Skeletal muscle satellite cell (primary cell): ENCODE measurements at regions not wholly inside any gene's neighbourhood (a gene's known extent, or its start where the extent isn't known, plus 50 kb on each side); places are given as distances from the start of the nearest gene placed in this dataset.

ENCODE experiments used
- H3K27me3 ChIP-seq: 2 replicates; pipeline ENCODE4 v1.7.0; 2013; ENCODE audit warnings: low read length; ENCODE audit not compliant: control insufficient read depth, insufficient read depth
- H3K36me3 ChIP-seq: 2 replicates; pipeline ENCODE4 v1.7.0; 2013; ENCODE audit warnings: mild to moderate bottlenecking, control low read depth, low read length; ENCODE audit not compliant: insufficient read depth
- H3K4me1 ChIP-seq: 2 replicates; pipeline ENCODE4 v1.7.0; 2013; ENCODE audit warnings: low read length; ENCODE audit not compliant: control insufficient read depth, insufficient read depth
- H3K4me2 ChIP-seq: 2 replicates; pipeline ENCODE4 v1.7.0; 2013; ENCODE audit warnings: mild to moderate bottlenecking, low read length
- H3K4me3 ChIP-seq: 2 replicates; pipeline ENCODE4 v1.7.0; 2013; ENCODE audit warnings: low read length
- H3K9ac ChIP-seq: 2 replicates; pipeline ENCODE4 v1.7.0; 2013; ENCODE audit warnings: mild to moderate bottlenecking, low read depth, low read length, moderate library complexity
- H3K9me3 ChIP-seq: replicated peaks from 2 replicates; pipeline ENCODE4 v1.7.0; 2013; ENCODE audit warnings: mild to moderate bottlenecking, control low read depth, low read length

DNA sequence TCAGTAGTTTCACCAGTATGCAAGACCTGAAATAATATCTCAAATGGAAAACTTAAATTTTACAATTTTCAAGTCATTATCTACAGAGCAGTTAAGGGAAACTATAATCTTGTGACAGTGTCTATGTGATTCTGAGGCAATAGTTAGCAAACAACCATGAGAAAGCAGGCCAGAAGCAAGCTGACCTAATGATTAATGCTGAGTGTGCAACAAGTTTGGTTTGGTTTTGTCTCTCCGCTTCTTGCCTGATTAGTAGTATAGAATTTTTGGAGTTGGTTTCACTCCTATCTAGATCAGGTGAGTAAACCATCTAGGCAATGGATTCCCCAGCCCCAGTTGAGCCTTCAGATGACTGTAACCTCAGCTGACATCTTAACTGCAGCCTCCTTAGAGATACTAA, 212.9 kb upstream of the NAV3 start:
- H3K4me2 ChIP-seq = no peak overlapping the region
- H3K4me3 ChIP-seq = no peak overlapping the region
- H3K4me1 ChIP-seq = no peaks in the 10 kb centered on the region
- no peak overlapping the region for H3K9ac ChIP-seq
- no peaks in the 10 kb centered on the region for H3K9me3 ChIP-seq
- no peaks in the 10 kb centered on the region for H3K27me3 ChIP-seq
- H3K36me3 ChIP-seq = no peaks in the 10 kb centered on the region

DNA sequence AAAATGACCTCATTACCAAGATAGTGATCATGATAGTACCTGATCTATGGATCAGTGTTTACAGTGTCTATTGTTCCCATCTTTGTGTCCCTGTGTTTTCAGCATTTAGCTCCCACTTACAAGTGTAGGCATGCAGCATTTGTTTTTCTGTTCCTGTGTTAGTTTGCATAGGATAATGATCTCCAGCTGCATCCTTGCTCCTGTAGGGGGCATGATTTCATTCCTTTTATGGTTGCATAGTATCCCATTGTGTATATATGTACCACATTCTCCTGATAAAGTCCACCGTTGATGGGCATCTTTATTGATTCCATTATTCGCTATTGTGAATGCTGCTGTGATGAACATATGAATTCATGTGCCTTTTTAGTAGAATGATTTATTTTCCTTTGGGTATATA, 215.4 kb upstream of the NAV3 start:
- Histone ChIP-seq H3K9me3 (no peaks in the 10 kb centered on the region), H3K4me3 (no peak overlapping the region), H3K9ac (no peak overlapping the region), H3K36me3 (no peaks in the 10 kb centered on the region), H3K4me1 (no peaks in the 10 kb centered on the region), H3K4me2 (no peak overlapping the region), H3K27me3 (no peaks in the 10 kb centered on the region)

DNA sequence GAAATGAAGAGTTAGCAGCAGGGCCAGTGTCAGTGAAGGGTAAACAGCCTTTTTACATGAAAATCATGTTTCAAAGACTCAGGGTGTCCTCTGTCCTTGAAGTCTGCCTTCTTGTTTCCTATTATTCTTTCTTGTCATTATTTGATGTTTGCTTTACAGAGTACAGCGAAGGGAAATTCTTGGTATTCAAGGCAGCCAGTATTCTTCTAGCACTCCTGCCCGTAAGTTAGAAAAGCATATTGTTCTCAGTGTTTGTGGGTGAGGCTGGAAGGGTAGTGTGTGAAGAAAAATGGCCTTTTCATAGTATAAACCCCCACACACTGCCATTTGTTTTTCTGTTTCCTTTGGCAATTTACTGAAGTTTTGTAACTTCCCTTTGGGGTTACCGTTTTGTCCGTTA, 217.3 kb upstream of the NAV3 start:
- no peaks in the 10 kb centered on the region for H3K4me1 ChIP-seq
- H3K9me3 ChIP-seq = no peaks in the 10 kb centered on the region
- H3K27me3 ChIP-seq = no peaks in the 10 kb centered on the region
- H3K4me3 ChIP-seq = no peak overlapping the region
- H3K36me3 ChIP-seq = no peaks in the 10 kb centered on the region
- H3K9ac ChIP-seq = no peak overlapping the region
- no peak overlapping the region for H3K4me2 ChIP-seq

- Histone ChIP-seq H3K9me3 (no peaks in the 10 kb centered on the region), H3K4me2 (no peak overlapping the region), H3K27me3 (no peaks in the 10 kb centered on the region), H3K36me3 (no peaks in the 10 kb centered on the region), H3K4me1 (no peaks in the 10 kb centered on the region), H3K4me3 (no peak overlapping the region), H3K9ac (no peak overlapping the region)
These were observed 220.2 kb upstream of the NAV3 start for GRCh38 chr12:77610446-77610845.

- Histone ChIP-seq H3K9ac (no peak overlapping the region), H3K4me1 (no peaks in the 10 kb centered on the region), H3K27me3 (no peaks in the 10 kb centered on the region), H3K4me2 (no peak overlapping the region), H3K9me3 (no peaks in the 10 kb centered on the region), H3K4me3 (no peak overlapping the region), H3K36me3 (no peaks in the 10 kb centered on the region)
These were observed 221.7 kb upstream of the NAV3 start for GRCh38 chr12:77609016-77609415.

- Histone ChIP-seq H3K9ac (no peak overlapping the region), H3K36me3 (no peaks in the 10 kb centered on the region), H3K4me3 (no peak overlapping the region), H3K9me3 (no peaks in the 10 kb centered on the region), H3K4me2 (no peak overlapping the region), H3K27me3 (no peaks in the 10 kb centered on the region), H3K4me1 (no peaks in the 10 kb centered on the region)
These were observed 222.3 kb upstream of the NAV3 start for GRCh38 chr12:77608271-77608824.

DNA sequence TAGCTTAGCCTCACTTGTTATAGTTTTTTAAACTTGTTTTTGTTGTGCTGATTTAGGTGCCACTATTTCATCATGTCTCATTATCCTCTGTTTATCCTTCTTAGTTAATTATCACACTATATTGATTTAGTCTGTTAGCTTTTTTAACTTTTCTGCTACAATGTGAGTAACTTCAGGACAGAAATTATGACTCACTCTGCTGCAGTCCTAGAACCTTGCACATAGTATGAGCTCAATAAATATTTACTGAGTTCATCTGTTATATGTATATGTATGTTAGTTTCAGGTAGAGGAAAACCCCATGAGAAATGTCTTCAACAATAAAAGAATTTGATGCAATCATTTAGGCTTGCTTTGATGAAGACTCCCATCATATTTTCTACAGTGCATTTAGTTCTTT, 224.3 kb upstream of the NAV3 start:
- no peak overlapping the region for H3K4me3 ChIP-seq
- no peaks in the 10 kb centered on the region for H3K27me3 ChIP-seq
- no peak overlapping the region for H3K9ac ChIP-seq
- no peaks in the 10 kb centered on the region for H3K4me1 ChIP-seq
- H3K36me3 ChIP-seq = no peaks in the 10 kb centered on the region
- H3K9me3 ChIP-seq = no peaks in the 10 kb centered on the region
- no peak overlapping the region for H3K4me2 ChIP-seq

DNA sequence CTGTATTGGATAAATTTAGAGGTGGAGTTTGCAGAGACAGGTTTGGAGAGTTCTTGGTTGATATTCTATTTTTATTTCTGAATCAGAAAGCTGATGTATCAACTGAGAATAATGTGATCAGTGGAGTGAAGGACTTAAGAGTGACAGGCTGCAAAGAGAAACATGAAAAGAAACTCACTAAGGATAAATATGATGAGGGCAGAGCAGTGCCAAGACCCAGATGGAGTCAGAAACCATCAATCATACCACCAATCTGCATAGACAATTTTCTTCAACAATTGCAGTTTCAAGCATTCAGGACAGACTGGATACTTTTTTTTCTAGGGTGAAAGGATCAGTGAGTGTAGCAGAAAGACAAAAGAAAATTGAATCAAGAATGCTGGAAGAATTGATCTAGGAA, 226.7 kb upstream of the NAV3 start:
- H3K27me3 ChIP-seq = no peaks in the 10 kb centered on the region
- H3K9me3 ChIP-seq = no peaks in the 10 kb centered on the region
- no peak overlapping the region for H3K4me3 ChIP-seq
- no peaks in the 10 kb centered on the region for H3K36me3 ChIP-seq
- H3K9ac ChIP-seq = no peak overlapping the region
- no peak overlapping the region for H3K4me2 ChIP-seq
- no peaks in the 10 kb centered on the region for H3K4me1 ChIP-seq

DNA sequence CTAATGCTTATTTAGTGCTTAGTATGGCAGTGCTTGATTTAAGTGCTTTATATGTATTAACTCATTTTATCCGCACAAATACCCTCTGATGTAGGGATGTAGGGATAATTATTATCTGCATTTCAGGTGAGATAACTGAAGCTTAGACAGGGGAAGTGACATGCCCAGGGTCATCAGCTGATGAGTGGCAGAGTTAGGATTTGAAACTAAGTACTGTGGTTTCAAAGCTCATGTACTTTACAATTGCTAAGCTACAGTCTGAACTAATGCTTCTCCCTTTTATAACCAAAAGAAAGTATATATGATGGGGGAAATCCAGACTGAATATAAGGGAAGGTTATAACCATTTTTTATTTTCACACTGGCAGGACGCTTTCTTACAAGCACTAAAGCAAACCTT, 229.6 kb upstream of the NAV3 start:
- no peaks in the 10 kb centered on the region for H3K9me3 ChIP-seq
- no peaks in the 10 kb centered on the region for H3K36me3 ChIP-seq
- no peaks in the 10 kb centered on the region for H3K4me1 ChIP-seq
- H3K4me2 ChIP-seq = no peak overlapping the region
- H3K27me3 ChIP-seq = no peaks in the 10 kb centered on the region
- H3K4me3 ChIP-seq = no peak overlapping the region
- no peak overlapping the region for H3K9ac ChIP-seq

- no peaks in the 10 kb centered on the region for H3K27me3 ChIP-seq
- no peaks in the 10 kb centered on the region for H3K36me3 ChIP-seq
- H3K9me3 ChIP-seq = no peaks in the 10 kb centered on the region
- H3K9ac ChIP-seq = no peak overlapping the region
- H3K4me2 ChIP-seq = no peak overlapping the region
- H3K4me1 ChIP-seq = no peaks in the 10 kb centered on the region
- no peak overlapping the region for H3K4me3 ChIP-seq
These were observed 230.2 kb upstream of the NAV3 start for GRCh38 chr12:77600468-77600843.

GRCh38 chr12:77599782-77600467, 230.8 kb upstream of the NAV3 start:
- Histone ChIP-seq H3K27me3 (no peaks in the 10 kb centered on the region), H3K4me1 (no peaks in the 10 kb centered on the region), H3K9me3 (no peaks in the 10 kb centered on the region), H3K36me3 (no peaks in the 10 kb centered on the region), H3K4me2 (no peak overlapping the region), H3K9ac (no peak overlapping the region), H3K4me3 (no peak overlapping the region)

- H3K27me3 ChIP-seq = no peaks in the 10 kb centered on the region
- no peak overlapping the region for H3K4me2 ChIP-seq
- H3K4me3 ChIP-seq = no peak overlapping the region
- no peaks in the 10 kb centered on the region for H3K9me3 ChIP-seq
- no peaks in the 10 kb centered on the region for H3K36me3 ChIP-seq
- no peaks in the 10 kb centered on the region for H3K4me1 ChIP-seq
- H3K9ac ChIP-seq = no peak overlapping the region
These were observed 236.3 kb upstream of the NAV3 start for GRCh38 chr12:77594366-77594765.
